Bronchial epithelial cell (primary cell): ENCODE measurements at regions not wholly inside any gene's neighbourhood (a gene's known extent, or its start where the extent isn't known, plus 50 kb on each side); places are given as distances from the start of the nearest gene placed in this dataset.

Experiments used
- DNase-seq: peaks from one replicate; pipeline ENCODE4 v3.0.0-alpha.2; 2010; ENCODE audit warnings: low read depth
- FAIRE-seq: peaks from 2 replicates; lab custom pipeline; 2011; peaks lifted over from hg19 to GRCh38; lab: Jason Lieb, UNC
- H3K27me3 ChIP-seq: 2 replicates; pipeline ENCODE4 v1.5.1; 2011; ENCODE audit warnings: low read length; ENCODE audit not compliant: control insufficient read depth, insufficient read depth
- H3K36me3 ChIP-seq: 2 replicates; pipeline ENCODE4 v1.5.1; 2011; ENCODE audit warnings: low read length; ENCODE audit not compliant: control insufficient read depth, insufficient read depth
- H3K4me3 ChIP-seq: 2 replicates; pipeline ENCODE4 v1.5.1; 2011; ENCODE audit warnings: mild to moderate bottlenecking, low read depth, low read length, control low read depth
- TF ChIP-seq, protein P1 (sequence below): IDR thresholded peaks from 2 replicates; pipeline ENCODE4 v1.5.1; 2011; ENCODE audit warnings: mild to moderate bottlenecking, moderate library complexity, low read length, control low read depth, inconsistent platforms; ENCODE audit not compliant: insufficient read depth, severe bottlenecking

DNA sequence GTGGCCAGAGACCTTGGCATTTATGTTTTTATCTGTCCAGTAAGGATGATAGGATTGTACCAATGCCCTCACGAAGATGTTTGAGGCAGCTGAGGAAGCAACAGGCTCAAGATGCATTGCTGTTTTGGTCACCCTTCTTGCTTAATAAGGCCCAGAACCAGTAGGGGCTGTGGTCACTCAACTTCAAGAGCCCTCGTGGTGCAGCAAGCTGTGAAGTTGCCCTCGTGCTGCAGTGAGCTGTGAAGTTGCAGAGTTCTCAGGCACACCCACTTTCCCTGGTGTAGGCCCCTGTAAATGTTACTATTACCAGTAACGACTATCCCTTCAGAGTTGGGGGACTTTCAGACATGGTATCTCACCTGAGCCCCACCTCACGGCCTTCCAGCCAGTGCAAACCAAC, 207.6 kb upstream of the LYZL1 start:
- FAIRE-seq (peak; percentile 83), DNase-seq (no peak)
- H3K27me3 ChIP-seq = no peaks in the 10 kb centered on the region
- no peak overlapping the region for H3K4me3 ChIP-seq
- TF ChIP-seq, protein P1, sequence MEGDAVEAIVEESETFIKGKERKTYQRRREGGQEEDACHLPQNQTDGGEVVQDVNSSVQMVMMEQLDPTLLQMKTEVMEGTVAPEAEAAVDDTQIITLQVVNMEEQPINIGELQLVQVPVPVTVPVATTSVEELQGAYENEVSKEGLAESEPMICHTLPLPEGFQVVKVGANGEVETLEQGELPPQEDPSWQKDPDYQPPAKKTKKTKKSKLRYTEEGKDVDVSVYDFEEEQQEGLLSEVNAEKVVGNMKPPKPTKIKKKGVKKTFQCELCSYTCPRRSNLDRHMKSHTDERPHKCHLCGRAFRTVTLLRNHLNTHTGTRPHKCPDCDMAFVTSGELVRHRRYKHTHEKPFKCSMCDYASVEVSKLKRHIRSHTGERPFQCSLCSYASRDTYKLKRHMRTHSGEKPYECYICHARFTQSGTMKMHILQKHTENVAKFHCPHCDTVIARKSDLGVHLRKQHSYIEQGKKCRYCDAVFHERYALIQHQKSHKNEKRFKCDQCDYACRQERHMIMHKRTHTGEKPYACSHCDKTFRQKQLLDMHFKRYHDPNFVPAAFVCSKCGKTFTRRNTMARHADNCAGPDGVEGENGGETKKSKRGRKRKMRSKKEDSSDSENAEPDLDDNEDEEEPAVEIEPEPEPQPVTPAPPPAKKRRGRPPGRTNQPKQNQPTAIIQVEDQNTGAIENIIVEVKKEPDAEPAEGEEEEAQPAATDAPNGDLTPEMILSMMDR = no peak
- no peaks in the 10 kb centered on the region for H3K36me3 ChIP-seq

DNA sequence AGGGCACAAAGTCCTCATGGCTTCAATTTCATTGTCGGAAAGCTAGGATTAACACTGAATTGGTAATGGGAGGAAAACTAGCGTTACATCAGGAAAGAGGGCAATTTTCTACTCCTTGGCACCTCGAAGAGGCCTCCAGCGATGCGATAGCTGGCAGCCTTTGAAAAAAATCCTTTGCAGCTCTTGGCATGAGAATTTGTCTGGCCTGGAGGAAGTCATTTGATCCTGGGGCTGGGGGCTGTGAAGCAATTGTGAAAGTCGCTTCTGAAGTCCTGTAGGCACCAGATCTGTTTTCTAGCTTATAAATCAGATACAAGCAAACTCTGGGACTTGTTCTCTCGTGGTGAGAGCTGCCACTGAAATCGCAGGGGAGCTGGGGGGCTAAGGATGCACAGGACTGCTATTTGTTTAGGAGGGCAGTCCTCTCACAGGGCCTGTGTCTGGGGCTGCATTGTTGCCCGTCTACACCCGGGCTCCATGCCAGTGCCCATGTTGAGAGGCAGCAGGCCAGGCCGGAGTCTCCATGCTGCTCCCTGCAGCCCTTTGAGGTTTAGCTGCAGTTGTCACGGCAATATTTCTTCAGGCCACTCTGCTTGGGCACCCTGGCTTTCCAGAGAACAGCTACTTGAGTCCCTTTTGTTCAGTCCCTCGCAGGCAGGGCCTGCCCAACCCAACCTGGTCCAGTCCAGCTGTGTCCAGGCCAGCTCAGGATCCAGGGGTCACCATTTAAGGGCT, 206.8 kb upstream of the LYZL1 start:
- TF ChIP-seq, protein P1 = no peak
- no peak for FAIRE-seq
- DNase-seq = no peak
- Histone ChIP-seq H3K27me3 (no peaks in the 10 kb centered on the region), H3K36me3 (no peaks in the 10 kb centered on the region), H3K4me3 (no peak overlapping the region)

DNA sequence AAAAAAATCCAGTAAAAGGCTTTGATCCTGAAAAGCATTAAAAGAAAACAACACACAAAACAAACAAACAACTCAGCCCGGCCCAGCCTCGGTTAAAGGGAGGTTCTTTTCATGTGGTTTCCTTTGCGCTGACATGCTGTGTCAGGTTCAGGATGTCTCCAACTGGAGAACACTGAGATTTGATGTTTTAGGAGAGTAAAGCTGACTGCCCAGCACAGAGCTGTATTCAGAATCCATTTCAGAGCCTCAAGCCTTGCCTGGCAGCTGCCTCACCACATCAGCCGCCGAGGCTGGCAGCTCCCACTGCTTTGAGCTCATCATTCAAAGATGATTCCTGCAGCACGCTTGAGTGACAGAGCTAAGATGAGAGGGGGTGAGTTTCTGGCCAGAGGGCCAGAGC, 205.8 kb upstream of the LYZL1 start:
- no peak overlapping the region for H3K4me3 ChIP-seq
- no peak for DNase-seq
- H3K27me3 ChIP-seq = no peaks in the 10 kb centered on the region
- TF ChIP-seq, protein P1 = no peak
- no peaks in the 10 kb centered on the region for H3K36me3 ChIP-seq
- FAIRE-seq = no peak

DNA sequence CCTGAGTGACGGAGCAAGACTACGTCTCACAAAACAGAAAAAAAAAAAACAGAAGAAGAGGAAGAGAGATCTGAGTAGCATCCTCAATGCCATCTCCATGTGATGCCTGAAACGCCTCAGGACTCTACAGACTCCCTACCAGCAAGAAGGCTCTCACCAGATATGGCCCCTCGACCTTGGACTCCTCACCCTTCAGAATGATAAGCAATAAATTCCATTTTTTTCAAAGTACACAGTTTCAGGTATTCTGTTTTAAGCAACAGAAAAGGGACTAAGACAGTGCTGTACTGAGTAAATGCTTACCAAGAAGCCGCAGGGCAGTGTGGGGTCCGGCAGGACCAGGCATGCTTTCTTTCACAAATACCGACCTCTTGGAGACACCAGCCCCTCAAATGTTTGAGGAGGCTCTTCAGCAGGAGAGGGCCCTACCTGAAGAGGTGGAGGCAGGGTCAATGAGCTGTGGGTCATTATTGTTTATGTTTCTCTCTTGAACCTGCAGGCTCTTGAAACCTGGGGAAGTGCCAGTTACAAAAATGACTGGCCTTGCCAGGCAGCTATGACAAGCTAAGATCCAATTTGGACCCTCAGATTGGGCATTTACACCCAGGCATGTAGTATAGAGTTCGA, 204.1 kb upstream of the LYZL1 start:
- no peaks in the 10 kb centered on the region for H3K36me3 ChIP-seq
- FAIRE-seq = no peak
- H3K27me3 ChIP-seq = no peaks in the 10 kb centered on the region
- TF ChIP-seq, protein P1 = no peak
- DNase-seq = no peak
- H3K4me3 ChIP-seq = no peak overlapping the region

DNA sequence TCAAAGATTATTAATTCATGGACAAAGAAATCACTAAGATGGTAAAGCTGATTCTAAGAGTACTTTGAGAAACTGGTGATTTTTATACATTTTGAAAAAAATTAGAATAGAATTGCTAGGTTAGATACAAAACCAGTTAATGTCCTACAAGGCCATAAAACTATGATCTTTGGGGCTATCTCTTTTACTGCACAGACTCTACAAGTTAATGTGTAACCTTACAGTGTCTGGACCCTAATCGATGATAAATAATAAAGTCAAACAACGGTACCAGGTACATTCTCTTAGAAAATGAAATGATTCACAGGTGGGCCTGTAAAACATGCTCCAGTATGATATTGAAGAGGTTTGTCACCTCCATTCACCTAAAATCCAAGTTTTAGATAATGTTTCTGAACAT, 199.8 kb upstream of the LYZL1 start:
- DNase-seq = no peak
- Histone ChIP-seq H3K36me3 (no peaks in the 10 kb centered on the region), H3K27me3 (no peaks in the 10 kb centered on the region), H3K4me3 (no peak overlapping the region)
- no peak for FAIRE-seq
- TF ChIP-seq, protein P1 = no peak
